ENCODE measurements at regions not wholly inside any gene's neighbourhood (a gene's known extent, or its start where the extent isn't known, plus 50 kb on each side); places are given as distances from the start of the nearest gene placed in this dataset.

GRCh38 chr11:112548641-112549040, 288.0 kb upstream of the PLET1 start:
- Histone ChIP-seq H3K36me3 (ENCODE audit: control insufficient read depth, insufficient read depth, low read length) (no peaks in the 10 kb centered on the region), H3K4me1 (ENCODE audit: control insufficient read depth, insufficient read depth, low read length) (no peaks in the 10 kb centered on the region), H3K9me3 (ENCODE audit: control insufficient read depth, insufficient read depth, low read depth, low read length) (no peaks in the 10 kb centered on the region), H3K27ac (ENCODE audit: low read length) (no peak overlapping the region), H3K27me3 (ENCODE audit: control insufficient read depth, insufficient read depth, low read length) (0 out of 2 replicates have a peak, but pooled peaks cover 5% of the 10 kb centered on the region), H3K4me3 (ENCODE audit: low read depth in 2 of 2, low read length in 2 of 2) (no peak overlapping the region)
- TF ChIP-seq POLR2AphosphoS5 (IDR thresholded peaks at IDR 0.05; ENCODE audit: low read depth, low read length): no peak
- TF ChIP-seq REST (IDR thresholded peaks at IDR 0.05; ENCODE audit: insufficient read depth in 1 of 2, low read depth in 2 of 2, low read length in 1 of 2): no peak
- no peak for TF ChIP-seq SIN3A (IDR thresholded peaks at IDR 0.05; ENCODE audit: borderline replicate concordance, insufficient read depth, low read depth, low read length)
- no peak for TF ChIP-seq TCF7L2 (IDR thresholded peaks at IDR 0.05; ENCODE audit: low read depth, low read length)
- TF ChIP-seq, protein P1, sequence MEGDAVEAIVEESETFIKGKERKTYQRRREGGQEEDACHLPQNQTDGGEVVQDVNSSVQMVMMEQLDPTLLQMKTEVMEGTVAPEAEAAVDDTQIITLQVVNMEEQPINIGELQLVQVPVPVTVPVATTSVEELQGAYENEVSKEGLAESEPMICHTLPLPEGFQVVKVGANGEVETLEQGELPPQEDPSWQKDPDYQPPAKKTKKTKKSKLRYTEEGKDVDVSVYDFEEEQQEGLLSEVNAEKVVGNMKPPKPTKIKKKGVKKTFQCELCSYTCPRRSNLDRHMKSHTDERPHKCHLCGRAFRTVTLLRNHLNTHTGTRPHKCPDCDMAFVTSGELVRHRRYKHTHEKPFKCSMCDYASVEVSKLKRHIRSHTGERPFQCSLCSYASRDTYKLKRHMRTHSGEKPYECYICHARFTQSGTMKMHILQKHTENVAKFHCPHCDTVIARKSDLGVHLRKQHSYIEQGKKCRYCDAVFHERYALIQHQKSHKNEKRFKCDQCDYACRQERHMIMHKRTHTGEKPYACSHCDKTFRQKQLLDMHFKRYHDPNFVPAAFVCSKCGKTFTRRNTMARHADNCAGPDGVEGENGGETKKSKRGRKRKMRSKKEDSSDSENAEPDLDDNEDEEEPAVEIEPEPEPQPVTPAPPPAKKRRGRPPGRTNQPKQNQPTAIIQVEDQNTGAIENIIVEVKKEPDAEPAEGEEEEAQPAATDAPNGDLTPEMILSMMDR (IDR thresholded peaks at IDR 0.05): no peak
- ChIA-PET CTCF (no interaction called here), POLR2A (no interaction called here)
- ATAC-seq (no peak), DNase-seq (ENCODE audit: low read depth, low spot score) (no peak)
- no TSS peak for BruUV-seq (replicated peaks)
- intact Hi-C loops (cut with micrococcal nuclease; ENCODE audit: unreplicated experiment): no loop called here
- in situ Hi-C loops (cut with HindIII; ENCODE audit: low pct_unique_long_range_greater_than_20kb, low sequenced_read_pairs): no loop called here

GRCh38 chr11:112553205-112553731, 292.6 kb upstream of the PLET1 start:
- ATAC-seq: no peak
- no peaks in the 10 kb centered on the region; the same call in 1 of the 2 replicates for H3K27me3 ChIP-seq (ENCODE audit: control insufficient read depth, insufficient read depth, low read length)
- H3K4me1 ChIP-seq (ENCODE audit: control insufficient read depth, insufficient read depth, low read length): no peaks in the 10 kb centered on the region
- H3K4me3 ChIP-seq (ENCODE audit: low read depth in 2 of 2, low read length in 2 of 2): no peak overlapping the region
- BruUV-seq (replicated peaks): no TSS peak
- POLR2A ChIA-PET: interaction anchor here (0.6 kb wide), 1 partner anchor 48 kb away, joined by 3 read pairs; no protein-coding TSS in a partner anchor
- no peak overlapping the region for H3K27ac ChIP-seq (ENCODE audit: low read length)
- intact Hi-C loops (cut with micrococcal nuclease; ENCODE audit: unreplicated experiment) (loop anchor here (10.0 kb wide), 1 partner anchor 258 kb away; no protein-coding TSS in a partner anchor), in situ Hi-C loops (cut with HindIII; ENCODE audit: low pct_unique_long_range_greater_than_20kb, low sequenced_read_pairs) (no loop called here)
- DNase-seq (ENCODE audit: low read depth, low spot score): no peak
- TF ChIP-seq, protein P1 (IDR thresholded peaks at IDR 0.05): no peak
- TF ChIP-seq TCF7L2 (IDR thresholded peaks at IDR 0.05; ENCODE audit: low read depth, low read length): no peak
- no peak for TF ChIP-seq SIN3A (IDR thresholded peaks at IDR 0.05; ENCODE audit: borderline replicate concordance, insufficient read depth, low read depth, low read length)
- TF ChIP-seq REST (IDR thresholded peaks at IDR 0.05; ENCODE audit: insufficient read depth in 1 of 2, low read depth in 2 of 2, low read length in 1 of 2): no peak
- TF ChIP-seq POLR2AphosphoS5 (IDR thresholded peaks at IDR 0.05; ENCODE audit: low read depth, low read length): no peak
- CTCF ChIA-PET: no interaction called here
- H3K36me3 ChIP-seq (ENCODE audit: control insufficient read depth, insufficient read depth, low read length): no peaks in the 10 kb centered on the region
- no peaks in the 10 kb centered on the region for H3K9me3 ChIP-seq (ENCODE audit: control insufficient read depth, insufficient read depth, low read depth, low read length)
